ENCODE measurements at regions not wholly inside any gene's neighbourhood (a gene's known extent, or its start where the extent isn't known, plus 50 kb on each side); places are given as distances from the start of the nearest gene placed in this dataset.
"Not testable (repeated sequence)": the region's sequence is repeated elsewhere in the genome, so short reads cannot be mapped to it uniquely, and the experiment has no call there.

DNA sequence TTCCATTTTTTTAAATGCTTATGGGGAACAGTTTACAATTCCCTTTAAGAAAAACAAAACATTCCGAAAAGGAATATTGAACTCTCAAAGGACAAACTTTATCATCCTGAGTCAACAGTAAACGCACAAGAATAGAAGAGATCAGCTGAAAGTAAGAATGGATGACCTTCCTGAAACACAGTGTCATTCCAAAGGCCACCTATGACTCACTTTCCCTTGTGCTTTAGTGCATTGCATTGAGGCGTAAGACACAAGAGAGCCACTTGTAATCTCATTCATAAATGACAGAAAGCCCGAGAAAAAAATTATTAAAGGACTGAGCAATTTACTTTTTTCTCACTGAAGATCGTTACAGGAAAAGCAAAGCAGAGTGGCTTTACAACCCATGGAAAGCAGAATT lies 1062.4 kb upstream of the DIAPH2 start:
- DNase-seq: no peak

DNA sequence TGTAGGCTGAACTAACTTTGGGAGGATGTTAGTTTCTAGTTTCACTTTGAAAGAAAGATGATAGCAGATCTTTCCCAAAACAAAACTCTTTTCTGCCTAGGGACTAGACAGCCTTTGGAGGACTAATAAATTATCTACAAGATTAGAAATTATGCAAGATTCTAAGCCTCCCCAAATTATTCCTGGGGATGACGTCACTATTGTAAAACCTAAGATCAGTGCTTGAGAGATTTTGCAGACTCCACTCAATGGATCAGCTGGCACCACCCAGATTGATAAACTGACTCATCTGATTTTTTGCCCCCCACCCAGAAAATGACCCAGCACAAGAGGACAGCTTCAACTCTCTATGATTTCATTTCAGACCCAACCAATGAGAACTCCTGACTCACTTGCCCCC lies 1057.9 kb upstream of the DIAPH2 start:
- DNase-seq: no peak

DNA sequence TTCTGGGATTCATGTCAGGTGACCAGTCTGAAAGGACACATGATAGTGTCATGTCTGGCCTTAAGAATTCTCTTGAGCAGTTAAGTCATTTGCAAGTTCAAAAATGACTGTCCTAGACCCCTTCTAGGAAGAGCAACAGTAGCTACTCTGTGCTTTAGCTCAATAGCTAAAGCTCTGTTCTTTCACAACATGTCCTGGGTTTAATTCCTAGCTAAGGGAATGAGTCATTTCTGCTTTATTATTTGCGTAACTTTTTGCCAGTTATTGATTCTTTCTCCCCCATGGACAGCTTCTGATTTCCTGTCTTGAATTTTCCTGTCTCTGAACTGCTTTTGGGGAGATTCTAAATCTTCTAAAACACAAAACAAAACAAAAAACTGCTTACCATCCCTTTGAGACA lies 1055.8 kb upstream of the DIAPH2 start:
- no peak for DNase-seq

DNA sequence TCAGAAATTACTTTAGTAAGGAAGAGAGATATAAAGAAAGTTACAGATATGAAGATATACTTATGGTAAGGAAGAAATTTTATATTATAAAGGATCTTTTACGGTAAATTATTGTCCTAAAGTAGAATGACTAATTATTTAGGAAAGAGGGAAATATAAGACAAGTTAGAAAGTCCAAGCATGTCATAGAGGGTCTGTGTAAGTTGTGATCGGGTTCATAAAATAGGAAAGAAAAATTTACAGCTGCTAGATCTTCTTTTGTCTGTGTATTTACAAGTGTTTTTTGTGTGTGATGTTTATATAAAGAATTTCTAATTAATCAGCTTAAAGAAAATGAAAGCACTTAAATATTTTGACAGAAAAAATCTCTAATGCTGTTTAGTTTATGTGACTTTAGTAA lies 1054.9 kb upstream of the DIAPH2 start:
- DNase-seq: no peak

DNA sequence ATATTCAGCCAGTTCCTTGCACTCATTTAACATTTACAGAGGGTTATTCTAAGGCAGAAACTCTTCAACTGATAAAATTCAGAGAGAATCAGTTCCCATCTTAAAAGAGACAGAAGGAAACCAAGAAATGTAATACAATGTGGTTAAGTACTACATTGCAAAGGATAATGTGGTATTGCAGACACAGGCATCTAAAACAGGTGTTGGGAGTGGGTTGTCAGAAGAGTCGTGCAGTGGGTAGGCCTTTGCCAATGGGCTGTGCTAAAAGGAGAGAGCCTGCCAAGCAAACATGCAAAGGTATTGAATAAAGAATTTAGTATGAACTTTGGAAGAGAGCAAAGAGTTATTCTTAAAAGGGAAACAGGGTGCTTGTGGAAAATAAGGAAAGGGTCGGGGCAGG lies 1044.4 kb upstream of the DIAPH2 start:
- no peak for DNase-seq

DNA sequence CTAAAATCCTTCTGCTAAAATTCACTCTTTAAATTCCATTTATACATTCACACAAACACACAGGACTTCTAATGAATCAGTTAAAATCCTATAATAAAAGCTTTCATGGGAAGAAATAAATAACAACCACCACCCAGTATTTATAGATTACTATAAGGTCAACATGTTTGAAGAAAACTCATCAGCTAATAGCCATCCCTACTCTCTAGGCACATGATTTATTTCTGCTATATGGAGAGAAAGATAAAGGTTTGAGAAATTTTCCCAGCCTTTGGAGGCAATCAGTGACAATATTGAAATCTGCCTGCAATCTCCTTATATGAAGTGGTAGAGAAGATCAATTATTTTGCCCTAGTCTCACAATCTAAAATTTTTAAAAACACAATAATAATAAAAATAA lies 1038.9 kb upstream of the DIAPH2 start:
- DNase-seq: no peak

DNA sequence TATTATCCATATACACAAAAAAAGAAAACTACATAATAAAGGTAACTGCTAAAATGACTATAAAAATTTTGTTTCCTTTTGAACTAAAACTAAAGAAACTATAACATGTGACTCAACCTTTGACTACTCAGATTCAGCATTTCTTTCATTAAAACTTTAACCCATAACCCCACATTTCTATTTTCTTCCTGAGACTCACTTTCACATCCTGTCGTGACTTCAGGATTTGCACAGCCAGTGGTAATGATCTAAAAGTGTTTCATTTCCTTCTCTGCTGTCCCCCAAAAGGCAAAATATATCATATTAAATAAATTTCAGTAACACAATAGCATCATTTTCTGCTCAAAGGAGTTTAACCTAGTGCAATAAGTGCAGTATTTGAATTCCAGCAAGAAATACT lies 1022.4 kb upstream of the DIAPH2 start:
- no peak for DNase-seq

DNA sequence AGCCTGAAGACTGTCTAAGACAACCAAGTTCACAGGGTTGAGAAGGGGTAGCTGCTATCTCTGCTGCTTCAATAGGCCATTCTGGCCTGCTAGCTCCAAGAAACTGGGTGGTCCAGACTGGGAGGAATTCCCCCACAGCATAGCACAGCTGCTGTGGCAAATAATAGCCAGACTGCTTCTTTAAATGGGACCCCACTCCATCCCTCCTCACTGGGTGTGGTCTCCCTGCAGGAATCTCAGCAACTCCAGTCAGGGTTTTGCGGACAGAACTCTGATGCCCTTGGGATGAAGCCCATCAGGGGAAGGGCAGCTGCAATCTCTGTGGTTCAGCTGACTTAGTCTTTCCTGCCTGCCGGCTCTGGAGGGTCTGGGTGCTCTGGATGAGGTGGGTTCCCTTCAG lies 1018.6 kb upstream of the DIAPH2 start:
- DNase-seq: no peak

DNA sequence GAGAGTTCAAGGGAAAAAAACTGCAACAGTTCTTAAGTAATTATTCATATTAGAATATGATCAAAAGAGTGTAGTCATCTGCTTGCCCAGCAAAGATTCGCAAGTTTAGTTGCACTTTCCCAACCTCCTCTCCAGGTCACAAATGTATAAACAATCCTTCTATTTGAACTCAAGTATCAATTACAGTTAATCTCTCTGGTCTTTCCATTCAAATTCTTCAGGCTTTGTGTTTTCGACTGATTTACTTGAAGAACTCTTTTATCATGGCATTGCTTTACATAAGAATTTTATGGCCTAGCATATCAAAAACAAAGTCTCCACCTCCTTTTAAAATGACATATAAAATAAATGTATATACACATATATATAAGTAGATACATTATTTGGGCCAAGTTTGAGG lies 1009.6 kb upstream of the DIAPH2 start:
- no peak for DNase-seq

DNA sequence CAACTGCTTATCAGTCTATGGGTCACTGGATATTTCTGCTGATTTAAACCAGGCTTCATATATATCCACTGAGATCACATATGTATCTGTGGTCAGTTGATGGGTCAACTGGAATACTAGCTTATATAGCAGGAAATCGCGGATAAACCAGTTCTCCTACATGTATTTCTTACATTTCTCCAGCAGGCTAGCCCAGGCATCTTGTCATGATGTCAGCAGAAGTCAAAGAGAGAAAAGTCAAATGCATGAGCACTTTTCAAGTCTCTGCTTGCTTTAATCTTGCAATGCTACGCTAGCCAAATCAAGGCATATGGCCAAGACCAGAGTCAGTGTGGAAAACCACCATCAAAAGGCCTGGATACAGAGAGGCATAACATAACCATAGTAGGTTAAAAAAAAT lies 1008.8 kb upstream of the DIAPH2 start:
- DNase-seq: no peak

DNA sequence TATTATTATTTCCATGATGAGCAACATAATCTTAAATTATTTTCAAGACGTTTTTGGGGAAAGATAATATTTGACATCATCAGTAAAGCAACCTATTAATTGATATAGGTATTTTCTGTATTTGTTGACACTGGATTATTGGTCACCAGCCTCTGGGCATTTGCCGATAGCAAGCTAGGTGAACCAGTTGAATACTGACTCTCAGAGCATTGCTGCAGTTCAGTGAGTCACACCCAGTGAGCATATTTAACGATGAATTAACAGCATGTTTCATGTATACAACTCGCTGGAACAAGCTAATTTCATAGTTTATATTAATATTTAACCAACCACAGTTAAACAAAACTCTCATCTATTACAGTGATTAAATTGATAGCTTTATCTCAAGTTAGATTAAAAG lies 1006.0 kb upstream of the DIAPH2 start:
- DNase-seq: no peak

DNA sequence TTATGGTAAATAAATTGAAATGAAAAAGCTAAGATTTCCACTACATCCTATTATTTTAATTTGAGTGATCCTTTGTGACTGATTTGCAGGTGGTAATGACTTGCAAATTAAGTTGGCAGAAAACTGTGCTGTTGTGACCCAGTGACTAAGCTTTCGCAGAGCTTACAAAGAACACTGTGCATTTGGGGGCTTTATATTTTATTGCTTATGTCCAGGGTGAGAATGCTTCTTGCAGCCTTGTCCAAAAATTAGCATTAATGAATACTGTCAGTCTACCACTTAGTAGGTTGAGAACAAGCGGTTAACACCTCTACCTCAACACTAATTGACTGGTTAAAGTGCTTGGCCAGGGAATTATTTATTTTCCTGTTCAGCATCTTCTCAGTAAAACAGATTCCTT lies 991.3 kb upstream of the DIAPH2 start:
- no peak for DNase-seq

DNA sequence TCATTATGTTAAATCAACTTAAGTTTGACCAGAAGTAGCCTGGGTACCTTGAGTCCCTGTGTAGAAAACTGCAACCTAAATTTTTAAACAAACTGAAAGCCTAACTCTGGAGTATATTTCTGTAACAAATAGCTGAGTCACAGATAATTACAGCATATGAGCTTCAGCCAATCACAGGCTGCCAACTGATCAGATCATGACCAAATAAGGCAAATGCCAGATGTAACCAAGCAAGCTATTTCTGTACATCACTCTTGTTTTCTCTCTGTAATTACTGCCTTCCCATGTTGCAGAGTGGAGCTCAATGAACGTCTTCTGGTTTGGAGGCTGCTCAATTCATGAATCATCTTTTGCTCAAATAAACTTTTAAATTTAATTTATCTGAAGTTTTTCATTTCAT lies 980.9 kb upstream of the DIAPH2 start:
- DNase-seq: no peak

DNA sequence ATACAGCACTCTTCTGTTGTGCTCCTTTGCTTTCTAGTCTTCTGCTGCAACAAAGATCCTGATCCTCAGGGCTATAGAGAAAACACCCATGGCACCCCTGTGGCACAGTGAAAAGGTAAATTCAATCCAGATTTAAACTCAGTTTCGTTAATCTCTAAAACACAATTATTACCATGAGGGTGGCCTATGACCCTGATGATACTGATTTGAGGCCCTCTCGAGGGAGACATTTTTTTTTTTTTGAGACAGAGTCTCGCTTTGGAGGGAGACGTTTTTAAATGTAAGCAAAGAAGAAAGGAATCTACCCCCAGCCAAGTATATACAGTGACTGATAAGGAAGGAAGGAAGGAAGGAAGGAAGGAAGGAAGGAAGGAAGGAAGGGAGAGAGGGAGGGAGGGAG lies 967.8 kb upstream of the DIAPH2 start:
- no peak for DNase-seq

DNA sequence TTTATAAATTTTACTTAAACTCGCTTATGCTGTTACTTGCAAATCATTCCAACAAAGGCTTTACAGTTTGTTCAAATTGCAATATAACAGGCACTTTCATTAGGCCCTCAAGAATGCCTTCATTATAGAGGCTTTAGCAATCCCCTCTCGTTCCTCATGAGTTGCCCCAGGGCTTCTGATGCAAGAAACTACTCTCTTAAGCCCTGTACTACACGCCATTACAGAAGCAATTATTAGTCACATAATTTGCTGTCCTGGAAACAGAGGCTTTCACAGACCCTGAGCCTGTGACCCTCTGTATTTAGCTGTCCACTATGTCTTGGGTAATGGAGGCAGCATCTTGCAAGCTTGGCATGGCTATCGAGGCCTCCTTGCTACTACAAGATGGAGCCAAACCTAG lies 965.9 kb upstream of the DIAPH2 start:
- DNase-seq: no peak

DNA sequence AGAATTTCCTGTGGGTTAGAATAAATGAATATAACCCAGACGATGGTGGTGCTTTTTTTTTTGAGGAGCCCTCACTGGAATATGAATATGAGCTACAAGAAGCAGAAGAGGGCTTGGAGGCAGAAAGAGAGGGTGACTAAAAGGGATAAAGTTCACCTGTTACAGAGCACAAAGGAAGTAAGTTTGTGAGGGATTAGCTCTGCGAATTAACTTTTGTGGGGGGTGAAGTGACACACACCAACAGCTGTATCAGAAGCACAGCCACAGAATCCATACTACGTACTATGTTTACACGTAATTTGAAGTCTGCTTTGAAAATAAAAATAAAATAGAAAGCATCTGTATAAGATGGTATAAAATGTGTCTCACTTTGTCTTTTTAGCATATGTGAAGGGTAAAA lies 963.6 kb upstream of the DIAPH2 start:
- DNase-seq: no peak

DNA sequence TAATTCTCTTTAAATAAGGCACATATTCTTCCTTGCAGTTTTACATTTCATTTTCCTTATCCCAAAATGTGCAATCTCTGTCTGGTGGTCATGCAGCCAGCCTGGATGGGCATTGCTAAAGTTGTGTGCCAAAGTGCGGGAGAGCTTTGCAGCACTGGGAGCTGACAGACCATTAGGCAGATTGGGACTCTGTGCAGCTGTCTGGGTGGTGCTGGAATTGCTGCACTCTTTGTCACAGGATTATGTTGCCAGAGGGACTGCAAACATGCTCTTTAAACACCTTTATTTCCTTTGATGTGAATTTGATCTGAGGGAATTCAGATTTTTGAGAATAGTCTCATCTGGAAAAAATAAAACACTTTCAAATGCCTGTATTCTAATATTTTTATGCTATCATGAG lies 956.2 kb upstream of the DIAPH2 start:
- no peak for DNase-seq

DNA sequence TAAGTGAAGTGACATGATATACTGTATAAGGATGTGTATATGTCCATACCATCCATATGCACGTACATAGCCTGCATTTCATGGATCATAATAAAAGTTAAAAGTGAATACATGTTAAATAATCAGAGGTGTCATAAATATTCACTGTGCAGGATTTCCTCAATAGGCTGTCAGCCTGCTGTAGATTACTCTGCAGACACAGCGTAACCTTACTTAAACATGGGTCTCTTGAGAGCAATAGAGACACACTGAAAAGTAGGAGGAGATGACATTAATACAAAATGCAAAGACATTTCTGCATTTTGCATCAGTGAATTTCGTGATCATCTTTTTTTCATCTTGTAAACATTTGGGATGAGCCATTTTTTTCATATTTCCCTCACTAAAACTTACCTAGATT lies 955.2 kb upstream of the DIAPH2 start:
- no peak for DNase-seq

DNA sequence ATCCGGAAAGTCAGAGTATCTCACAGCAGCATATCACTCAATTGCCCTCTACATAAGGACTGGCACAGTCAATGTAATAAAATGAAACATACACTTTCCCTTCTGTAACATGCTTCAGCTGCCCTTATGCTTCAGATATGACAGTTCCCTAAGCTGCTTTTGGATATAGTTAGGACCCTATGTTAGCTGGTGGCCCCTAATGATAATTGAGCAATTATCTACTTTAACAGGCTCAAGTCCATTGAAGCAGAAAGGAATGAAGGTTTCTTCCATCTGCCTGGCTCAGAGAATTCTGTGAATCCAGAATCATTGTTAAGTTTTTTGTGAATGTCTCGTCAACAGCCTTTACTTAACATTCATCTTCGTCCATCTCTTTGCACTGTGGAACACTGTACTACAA lies 951.2 kb upstream of the DIAPH2 start:
- DNase-seq: no peak

DNA sequence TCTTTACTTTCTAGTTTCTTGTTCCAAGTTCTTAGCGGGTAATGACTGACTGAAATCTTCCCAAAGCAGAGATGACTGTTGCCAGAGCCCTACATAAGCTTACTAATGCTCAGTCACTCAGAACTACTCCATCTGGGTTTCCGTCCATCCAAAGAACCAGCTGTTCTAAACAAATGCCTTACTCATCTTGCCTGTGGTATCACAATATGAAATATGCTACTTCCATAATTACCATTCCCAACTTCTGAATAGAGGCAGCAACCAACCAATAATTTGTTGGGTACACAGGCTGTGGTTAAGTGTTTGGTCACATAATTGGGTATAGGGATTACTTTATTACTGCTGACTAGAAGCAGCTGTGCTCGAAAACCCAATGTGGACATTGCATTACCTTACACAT lies 930.2 kb upstream of the DIAPH2 start:
- DNase-seq: no peak

DNA sequence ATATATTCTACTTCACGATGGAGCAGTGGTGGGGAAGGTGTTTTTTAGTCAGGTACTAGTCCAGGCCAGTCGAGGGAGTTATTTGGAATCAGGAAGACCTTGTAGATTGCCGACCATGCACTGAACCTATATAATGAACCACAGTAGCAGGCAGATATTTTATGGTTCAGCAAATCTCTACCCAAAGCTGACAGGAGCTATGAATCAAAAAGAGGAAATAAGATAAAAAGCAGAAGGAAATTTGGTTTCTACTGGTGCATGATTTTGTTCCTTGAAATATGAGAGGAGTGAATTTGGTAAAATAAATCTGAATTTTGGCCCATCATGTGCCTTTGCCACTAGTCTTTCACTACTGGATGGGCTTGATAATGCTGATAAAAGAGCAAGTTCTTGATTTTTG lies 924.3 kb upstream of the DIAPH2 start:
- DNase-seq: no peak

DNA sequence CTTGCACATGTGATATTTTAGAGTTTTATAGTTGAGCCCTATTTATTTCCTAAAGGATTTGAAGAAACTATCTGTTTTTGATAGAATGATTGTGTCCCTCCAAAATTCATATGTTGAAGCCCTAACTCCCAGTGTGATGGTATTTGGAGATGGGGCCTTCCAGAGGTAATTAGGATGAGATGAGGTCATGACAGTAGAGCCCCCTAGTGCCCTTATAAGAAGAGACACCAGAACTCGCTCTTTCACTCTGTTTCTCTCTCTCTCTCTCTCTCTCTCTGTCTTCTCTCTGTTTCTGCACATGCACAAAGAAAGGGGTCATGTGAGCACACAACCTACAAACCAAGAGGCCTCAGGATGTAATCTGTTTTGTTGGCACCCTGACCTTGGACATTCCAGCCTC lies 921.9 kb upstream of the DIAPH2 start:
- DNase-seq: no peak

DNA sequence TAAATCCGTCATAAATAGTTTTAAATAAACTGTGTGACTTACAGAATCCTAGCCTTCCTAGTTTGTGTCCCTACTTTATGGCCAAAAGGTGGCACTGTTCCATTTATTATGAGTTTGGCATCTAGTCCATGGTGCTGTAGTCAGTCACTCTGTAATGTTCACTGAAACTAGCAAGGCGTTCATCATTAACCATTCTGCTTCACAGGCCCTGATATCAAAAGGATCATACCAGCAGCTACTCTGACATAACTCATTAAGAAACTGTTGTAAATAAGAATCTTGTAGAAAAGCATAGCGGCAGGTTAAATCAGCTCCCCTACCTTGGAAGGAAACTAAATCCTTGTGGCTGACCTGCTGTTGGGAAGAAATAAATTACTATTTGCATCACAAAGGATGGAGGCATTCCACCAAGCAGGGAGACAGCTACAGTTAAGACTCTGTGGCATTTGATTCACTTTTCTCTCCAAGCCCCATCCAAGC lies 919.6 kb upstream of the DIAPH2 start:
- no peak for DNase-seq

DNA sequence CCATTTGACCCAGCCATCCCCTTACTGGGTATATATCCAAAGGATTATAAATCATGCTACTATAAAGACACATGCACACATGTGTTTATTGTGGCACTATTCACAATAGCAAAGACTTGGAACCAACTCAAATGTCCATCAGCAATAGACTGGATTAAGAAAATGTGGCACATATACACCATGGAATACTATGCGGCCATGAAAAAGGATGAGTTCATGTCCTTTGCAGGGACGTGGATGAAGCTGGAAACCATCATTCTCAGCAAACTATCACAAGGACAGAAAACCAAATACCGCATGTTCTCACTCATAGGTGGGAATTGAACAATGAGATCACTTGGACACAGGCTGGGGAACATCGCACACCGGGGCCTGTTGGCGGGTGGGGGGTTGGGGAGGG lies 913.4 kb upstream of the DIAPH2 start:
- not testable (repeated sequence) for DNase-seq

DNA sequence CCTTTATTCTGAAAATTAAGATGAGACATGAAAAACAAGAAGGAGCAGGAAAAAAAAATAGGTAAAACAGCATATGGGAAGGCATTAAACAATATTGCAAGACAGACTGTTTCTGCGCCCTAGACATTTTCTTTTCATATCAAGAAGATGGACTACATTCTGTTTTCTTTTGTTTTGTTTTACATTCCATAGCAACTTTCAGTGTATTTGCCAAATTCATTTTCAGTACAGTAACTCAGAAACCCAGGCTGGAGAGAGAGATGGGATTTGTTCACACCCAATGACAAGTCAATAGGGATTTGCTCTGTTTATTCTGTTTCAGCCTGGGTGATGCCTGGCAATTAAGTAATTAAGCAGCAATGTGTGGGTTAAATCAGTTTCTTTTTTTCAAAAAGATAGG lies 892.8 kb upstream of the DIAPH2 start:
- DNase-seq: no peak

DNA sequence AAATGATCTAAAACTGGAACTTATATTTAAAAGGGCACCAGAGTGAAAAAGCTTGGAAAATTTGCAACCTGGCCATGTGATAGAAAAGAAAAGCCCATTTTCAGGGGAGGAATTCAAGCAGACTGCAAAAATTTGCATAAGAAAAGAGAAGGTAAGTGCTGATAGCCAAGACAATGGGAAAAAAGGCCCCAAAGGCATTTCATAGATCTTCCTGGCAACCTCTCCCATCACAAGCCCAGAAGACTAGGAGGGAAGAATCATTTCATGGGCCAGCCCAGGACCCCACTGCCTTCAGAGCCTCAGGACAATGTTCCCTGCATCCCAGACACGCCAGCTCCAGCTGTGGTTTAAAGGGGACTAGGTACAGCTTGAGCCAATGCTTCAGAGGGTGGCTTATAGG lies 887.3 kb upstream of the DIAPH2 start:
- no peak for DNase-seq

Data from stimulated activated CD4-positive, alpha-beta T cell treated with anti-CD3 and anti-CD28 coated beads, Interleukin-2, amount 100 ng/mL, for 24 hours (primary cell).